Sigmoid colon (tissue), 6 donors: ENCODE measurements at regions not wholly inside any gene's neighbourhood (a gene's known extent, or its start where the extent isn't known, plus 50 kb on each side); places are given as distances from the start of the nearest gene placed in this dataset.

Experiments
- DNase-seq: peaks from one replicate; pipeline ENCODE4 v3.0.0-alpha.2; 2019
- H3K27ac ChIP-seq, 4 donors: fragments of 200-600 bp; sonication (generic); one replicate each; pipeline ENCODE4 v1.5.1; 2016 to 2019; ENCODE audit warnings: mild to moderate bottlenecking in 1 of 4
- H3K27me3 ChIP-seq, 3 donors: fragments of 200-600 bp; sonication (generic); one replicate each; pipeline ENCODE4 v1.5.1; 2019; ENCODE audit warnings: mild to moderate bottlenecking in 1 of 3
- H3K36me3 ChIP-seq, 4 donors: fragments of 200-600 bp; sonication (generic); one replicate each; pipeline ENCODE4 v1.5.1; 2016 to 2019
- H3K4me1 ChIP-seq, 4 donors: fragments of 200-600 bp; sonication (generic); one replicate each; pipeline ENCODE4 v1.5.1; 2017 to 2019
- H3K4me3 ChIP-seq, 4 donors: fragments of 200-600 bp; sonication (generic); one replicate each; pipeline ENCODE4 v1.5.1; 2017 to 2019; ENCODE audit warnings: mild to moderate bottlenecking in 2 of 4, moderate library complexity in 1 of 4
- H3K9me3 ChIP-seq, 4 donors: fragments of 200-600 bp in 3 of 4; sonication (generic) in 3 of 4; one replicate each; pipeline versions ENCODE4 v1.5.1 to v1.6.1; 2013 to 2019
- EP300 ChIP-seq, 4 donors: sonication (generic); formaldehyde crosslinking; IDR thresholded peaks; one replicate each; pipeline ENCODE4 v1.6.1; 2017; ENCODE audit warnings: antibody characterized with exemption in 4 of 4
- POLR2A ChIP-seq, 2 donors: fragments of 450-650 bp; IDR thresholded peaks; one replicate each; pipeline ENCODE4 v1.6.1; 2016; ENCODE audit warnings: antibody characterized with exemption in 2 of 2, mild to moderate bottlenecking in 2 of 2, moderate library complexity in 2 of 2
- POLR2AphosphoS5 ChIP-seq, 4 donors: sonication (generic); formaldehyde crosslinking; IDR thresholded peaks; one replicate each; pipeline ENCODE4 v1.6.1; 2017; ENCODE audit warnings: antibody characterized with exemption in 4 of 4
- WGBS, 2 donors: extraction: QIAGEN DNeasy Blood & Tissue Kit; methylation state at CpG; one replicate each; pipeline ENCODE4 v1.1.7; 2013; 5-methylcytosine and 5-hydroxymethylcytosine counted together
- intact Hi-C: fragments of 100-400 bp; cut with DNase I; formaldehyde crosslinking; loops from one replicate; pipeline ENCODE4 v1.15.1; 2023
- TF ChIP-seq, protein P1 (sequence below), 4 experiments: fragments of 450-650 bp in 3 of 4; fragments of 200-600 bp in 1 of 4; IDR thresholded peaks; one replicate each; pipeline ENCODE4 v1.5.1; 2016 to 2019; ENCODE audit warnings: antibody characterized with exemption in 4 of 4, mild to moderate bottlenecking in 3 of 4, moderate library complexity in 2 of 4
- donor health status: healthy with polysubstance abuse.
- donor health status: healthy.

DNA sequence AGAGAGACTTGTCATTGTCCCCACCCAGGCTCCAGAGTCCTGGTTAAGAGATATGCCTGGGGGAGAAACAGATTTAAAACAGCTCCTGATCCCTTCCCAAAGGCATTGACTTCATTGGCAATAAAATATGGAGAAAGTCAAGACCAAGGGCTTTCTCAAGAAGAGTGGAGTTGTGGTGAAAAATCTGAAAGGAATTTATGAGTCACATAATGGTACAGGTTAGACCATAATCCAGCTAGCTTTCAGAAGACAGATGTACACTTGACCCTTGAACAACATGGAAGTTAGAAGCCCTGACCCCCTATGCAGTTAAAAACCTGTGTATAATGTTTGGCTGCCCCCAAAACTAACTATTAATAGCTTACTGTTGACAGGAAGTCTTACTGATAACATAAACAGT, 599.1 kb upstream of the SOX11 start:
- no peaks in the 10 kb centered on the region for H3K36me3 ChIP-seq
- H3K4me1 ChIP-seq = peaks cover 0 to 6% (median 3%) of the 10 kb centered on the region in 4 donors
- DNase-seq = no peak
- H3K27ac ChIP-seq = no peak overlapping the region
- peaks cover 0 to 2% (median 0%) of the 10 kb centered on the region in 4 donors for H3K9me3 ChIP-seq
- intact Hi-C loops = no loop called here
- H3K27me3 ChIP-seq = no peaks in the 10 kb centered on the region
- TF ChIP-seq EP300 (IDR thresholded peaks at IDR 0.05) = no peak
- TF ChIP-seq POLR2A (IDR thresholded peaks at IDR 0.05) = no peak
- no peak for TF ChIP-seq POLR2AphosphoS5 (IDR thresholded peaks at IDR 0.05)
- TF ChIP-seq, protein P1, sequence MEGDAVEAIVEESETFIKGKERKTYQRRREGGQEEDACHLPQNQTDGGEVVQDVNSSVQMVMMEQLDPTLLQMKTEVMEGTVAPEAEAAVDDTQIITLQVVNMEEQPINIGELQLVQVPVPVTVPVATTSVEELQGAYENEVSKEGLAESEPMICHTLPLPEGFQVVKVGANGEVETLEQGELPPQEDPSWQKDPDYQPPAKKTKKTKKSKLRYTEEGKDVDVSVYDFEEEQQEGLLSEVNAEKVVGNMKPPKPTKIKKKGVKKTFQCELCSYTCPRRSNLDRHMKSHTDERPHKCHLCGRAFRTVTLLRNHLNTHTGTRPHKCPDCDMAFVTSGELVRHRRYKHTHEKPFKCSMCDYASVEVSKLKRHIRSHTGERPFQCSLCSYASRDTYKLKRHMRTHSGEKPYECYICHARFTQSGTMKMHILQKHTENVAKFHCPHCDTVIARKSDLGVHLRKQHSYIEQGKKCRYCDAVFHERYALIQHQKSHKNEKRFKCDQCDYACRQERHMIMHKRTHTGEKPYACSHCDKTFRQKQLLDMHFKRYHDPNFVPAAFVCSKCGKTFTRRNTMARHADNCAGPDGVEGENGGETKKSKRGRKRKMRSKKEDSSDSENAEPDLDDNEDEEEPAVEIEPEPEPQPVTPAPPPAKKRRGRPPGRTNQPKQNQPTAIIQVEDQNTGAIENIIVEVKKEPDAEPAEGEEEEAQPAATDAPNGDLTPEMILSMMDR (IDR thresholded peaks at IDR 0.05) = no peak
- no peak overlapping the region for H3K4me3 ChIP-seq

DNA sequence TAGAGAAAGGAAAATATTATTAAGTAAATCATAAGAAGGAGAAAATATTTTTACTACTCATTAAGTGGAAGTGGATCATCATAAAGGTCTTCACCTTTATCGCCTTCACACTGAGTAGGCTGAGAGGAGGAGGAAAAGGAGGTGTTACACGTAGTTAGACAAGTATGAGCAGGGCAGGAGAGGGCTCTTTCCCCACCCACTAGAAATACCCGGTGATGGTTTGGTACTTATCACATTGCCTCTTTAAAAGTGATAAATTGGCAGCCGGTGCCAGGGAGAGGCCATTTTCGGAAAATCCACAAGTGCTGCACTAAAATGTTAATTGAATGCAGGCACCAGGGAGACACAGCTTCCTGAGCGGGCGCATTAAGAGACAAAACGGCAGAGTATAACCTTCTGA, 598.7 kb upstream of the SOX11 start:
- H3K4me1 ChIP-seq = peaks cover 0 to 6% (median 3%) of the 10 kb centered on the region in 4 donors
- no peaks in the 10 kb centered on the region for H3K27me3 ChIP-seq
- H3K36me3 ChIP-seq = no peaks in the 10 kb centered on the region
- H3K9me3 ChIP-seq = peaks cover 0 to 2% (median 0%) of the 10 kb centered on the region in 4 donors
- intact Hi-C loops = no loop called here
- DNase-seq = no peak
- TF ChIP-seq POLR2A (IDR thresholded peaks at IDR 0.05) = no peak
- 67 to 77% methylated on average over 8 of the region's 8 CpGs for WGBS, 2 donors
- no peak overlapping the region for H3K27ac ChIP-seq
- no peak overlapping the region for H3K4me3 ChIP-seq

DNA sequence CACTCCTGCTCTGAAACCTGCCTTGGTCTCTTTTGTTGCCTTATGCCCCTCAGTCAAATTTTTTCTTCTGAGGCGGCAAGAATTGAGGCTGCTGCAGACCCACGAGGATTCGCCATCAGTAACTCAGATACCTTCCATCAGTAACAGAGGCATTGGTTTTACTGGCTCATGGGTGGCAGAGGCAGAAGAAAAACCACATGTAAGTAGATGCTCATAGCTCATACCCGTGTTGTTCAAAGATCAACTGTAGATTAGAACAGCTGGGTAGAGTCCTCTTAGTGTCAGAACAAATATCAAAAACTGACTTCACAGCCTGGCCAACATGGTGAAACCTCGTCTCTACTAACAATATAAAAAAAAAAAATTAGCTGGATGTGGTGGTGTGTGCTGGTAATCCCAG, 598.0 kb upstream of the SOX11 start:
- H3K27me3 ChIP-seq = no peaks in the 10 kb centered on the region
- TF ChIP-seq POLR2A (IDR thresholded peaks at IDR 0.05) = no peak
- TF ChIP-seq EP300 (IDR thresholded peaks at IDR 0.05) = no peak
- TF ChIP-seq, protein P1 (IDR thresholded peaks at IDR 0.05) = no peak
- TF ChIP-seq POLR2AphosphoS5 (IDR thresholded peaks at IDR 0.05) = no peak
- H3K9me3 ChIP-seq = peaks cover 0 to 2% (median 0%) of the 10 kb centered on the region in 4 donors
- intact Hi-C loops = no loop called here
- 74% methylated on average over 5 of the region's 5 CpGs for WGBS, 2 donors
- no peak overlapping the region for H3K4me3 ChIP-seq
- no peak for DNase-seq
- H3K36me3 ChIP-seq = no peaks in the 10 kb centered on the region
- no peak overlapping the region for H3K27ac ChIP-seq
- H3K4me1 ChIP-seq = peaks cover 0 to 6% (median 3%) of the 10 kb centered on the region in 4 donors

DNA sequence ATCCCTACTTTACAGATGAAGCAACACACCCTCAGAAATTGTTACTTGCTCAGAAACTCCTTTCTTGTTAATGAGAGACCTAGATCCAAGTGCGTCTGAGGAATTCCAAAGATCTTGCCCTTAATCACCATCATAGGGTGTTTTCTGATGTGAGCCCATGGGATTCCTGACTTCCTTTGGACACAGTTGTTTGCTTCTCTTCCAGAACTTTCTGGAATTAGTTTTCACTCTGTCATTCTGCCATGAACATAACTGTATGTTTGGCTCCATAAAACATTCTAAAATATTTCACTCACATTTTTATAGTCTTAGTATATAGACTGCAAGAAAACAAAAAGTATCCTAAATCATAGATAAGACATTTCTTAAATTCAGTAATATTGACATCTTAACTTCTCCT, 593.9 kb upstream of the SOX11 start:
- no peak overlapping the region for H3K4me3 ChIP-seq
- H3K36me3 ChIP-seq = no peaks in the 10 kb centered on the region
- H3K27me3 ChIP-seq = no peaks in the 10 kb centered on the region
- no peaks in the 10 kb centered on the region for H3K9me3 ChIP-seq
- intact Hi-C loops = no loop called here
- TF ChIP-seq POLR2A (IDR thresholded peaks at IDR 0.05) = no peak
- TF ChIP-seq EP300 (IDR thresholded peaks at IDR 0.05) = no peak
- TF ChIP-seq, protein P1 (IDR thresholded peaks at IDR 0.05) = no peak
- no peak for TF ChIP-seq POLR2AphosphoS5 (IDR thresholded peaks at IDR 0.05)
- H3K4me1 ChIP-seq = peaks cover 0 to 6% (median 1%) of the 10 kb centered on the region in 4 donors
- no peak overlapping the region for H3K27ac ChIP-seq
- 80 to 88% methylated on average over 1 of the region's 1 CpG for WGBS, 2 donors
- no peak for DNase-seq

DNA sequence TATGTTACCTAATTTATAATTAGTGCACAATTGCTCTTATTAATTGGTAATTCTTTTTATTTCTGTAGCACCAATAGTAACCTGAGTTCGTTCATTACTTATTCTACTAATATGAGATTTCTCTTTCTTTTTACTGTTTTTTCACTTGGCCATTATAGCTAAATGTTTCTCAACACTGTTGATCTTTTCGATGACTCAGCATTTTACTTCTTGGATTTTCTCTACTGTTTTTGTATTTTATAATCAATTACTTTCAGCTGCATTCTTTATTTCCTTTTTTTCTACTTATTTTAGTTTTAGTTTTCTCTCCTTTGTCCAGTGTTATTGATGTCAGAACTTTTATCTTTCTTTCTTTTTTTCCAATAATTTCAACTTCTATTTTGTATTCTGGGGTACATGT, 589.4 kb upstream of the SOX11 start:
- Histone ChIP-seq H3K4me3 (no peak overlapping the region), H3K27ac (no peak overlapping the region), H3K4me1 (no peaks in the 10 kb centered on the region), H3K9me3 (no peaks in the 10 kb centered on the region), H3K36me3 (no peaks in the 10 kb centered on the region), H3K27me3 (no peaks in the 10 kb centered on the region)
- no peak for DNase-seq
- TF ChIP-seq POLR2AphosphoS5 (IDR thresholded peaks at IDR 0.05) (no peak), EP300 (IDR thresholded peaks at IDR 0.05) (no peak), POLR2A (IDR thresholded peaks at IDR 0.05) (no peak)
- TF ChIP-seq, protein P1 (IDR thresholded peaks at IDR 0.05) = no peak
- WGBS, 2 donors = 87 to 91% methylated on average over 2 of the region's 2 CpGs
- intact Hi-C loops = no loop called here
